ENCODE measurements at regions not wholly inside any gene's neighbourhood (a gene's known extent, or its start where the extent isn't known, plus 50 kb on each side); places are given as distances from the start of the nearest gene placed in this dataset.
"Not testable (repeated sequence)": the region's sequence is repeated elsewhere in the genome, so short reads cannot be mapped to it uniquely, and the experiment has no call there.

- H3K4me1 ChIP-seq (ENCODE audit: control insufficient read depth, insufficient read depth, low read length); H3K4me3 ChIP-seq (ENCODE audit: low read length); H3K9me3 ChIP-seq (ENCODE audit: control insufficient read depth, low read length); H3K27ac ChIP-seq (ENCODE audit: low read length); intact Hi-C loops (cut with DNase I); DNase-seq; H3K27me3 ChIP-seq (ENCODE audit: control insufficient read depth, insufficient read depth); ATAC-seq: not testable (repeated sequence)
- 93% methylated on average over 2 of the region's 2 CpGs for WGBS
These were observed 63.4 kb upstream of the RBPJ start for GRCh38 chr4:26257444-26257843.

- Histone ChIP-seq H3K9me3 (ENCODE audit: control insufficient read depth, low read length) (no peaks in the 10 kb centered on the region), H3K27ac (ENCODE audit: low read length) (no peak overlapping the region), H3K4me3 (ENCODE audit: low read length) (no peak overlapping the region), H3K27me3 (ENCODE audit: control insufficient read depth, insufficient read depth) (no peaks in the 10 kb centered on the region), H3K4me1 (ENCODE audit: control insufficient read depth, insufficient read depth, low read length) (no peaks in the 10 kb centered on the region)
- intact Hi-C loops (cut with DNase I) = no loop called here
- no peak for DNase-seq
- 71% methylated on average over 2 of the region's 2 CpGs for WGBS
- no peak for ATAC-seq
These were observed 63.0 kb upstream of the RBPJ start for GRCh38 chr4:26257850-26258249.

- no peak overlapping the region for H3K27ac ChIP-seq (ENCODE audit: low read length)
- ATAC-seq = no peak
- 82% methylated on average over 2 of the region's 2 CpGs for WGBS
- DNase-seq = no peak
- no peaks in the 10 kb centered on the region for H3K4me1 ChIP-seq (ENCODE audit: control insufficient read depth, insufficient read depth, low read length)
- intact Hi-C loops (cut with DNase I) = no loop called here
- H3K9me3 ChIP-seq (ENCODE audit: control insufficient read depth, low read length) = no peaks in the 10 kb centered on the region
- no peaks in the 10 kb centered on the region for H3K27me3 ChIP-seq (ENCODE audit: control insufficient read depth, insufficient read depth)
- no peak overlapping the region for H3K4me3 ChIP-seq (ENCODE audit: low read length)
These were observed 60.2 kb upstream of the RBPJ start for GRCh38 chr4:26260571-26260970.

- no peak for DNase-seq
- Histone ChIP-seq H3K27ac (ENCODE audit: low read length) (no peak overlapping the region), H3K9me3 (ENCODE audit: control insufficient read depth, low read length) (no peaks in the 10 kb centered on the region), H3K4me3 (ENCODE audit: low read length) (no peak overlapping the region), H3K4me1 (ENCODE audit: control insufficient read depth, insufficient read depth, low read length) (no peaks in the 10 kb centered on the region), H3K27me3 (ENCODE audit: control insufficient read depth, insufficient read depth) (no peaks in the 10 kb centered on the region)
- WGBS = 54% methylated on average over 2 of the region's 2 CpGs
- intact Hi-C loops (cut with DNase I) = no loop called here
- ATAC-seq = peak in 1 of 2 donors; percentile 22
These were observed 59.4 kb upstream of the RBPJ start for GRCh38 chr4:26261405-26261804.

GRCh38 chr4:26263165-26263564 lies 57.6 kb upstream of the RBPJ start:
- Histone ChIP-seq H3K9me3 (ENCODE audit: control insufficient read depth, low read length) (no peaks in the 10 kb centered on the region), H3K27ac (ENCODE audit: low read length) (no peak overlapping the region), H3K4me3 (ENCODE audit: low read length) (no peak overlapping the region), H3K4me1 (ENCODE audit: control insufficient read depth, insufficient read depth, low read length) (no peaks in the 10 kb centered on the region), H3K27me3 (ENCODE audit: control insufficient read depth, insufficient read depth) (no peaks in the 10 kb centered on the region)
- WGBS = 73% methylated on average over 5 of the region's 5 CpGs
- intact Hi-C loops (cut with DNase I) = no loop called here
- no peak for DNase-seq
- no peak for ATAC-seq

- H3K9me3 ChIP-seq (ENCODE audit: control insufficient read depth, low read length) = no peaks in the 10 kb centered on the region
These were observed 56.7 kb upstream of the RBPJ start for GRCh38 chr4:26264109-26264508.

GRCh38 chr4:26267087-26267486 lies 53.7 kb upstream of the RBPJ start:
- Histone ChIP-seq H3K27me3 (ENCODE audit: control insufficient read depth, insufficient read depth) (no peaks in the 10 kb centered on the region), H3K4me1 (ENCODE audit: control insufficient read depth, insufficient read depth, low read length) (no peaks in the 10 kb centered on the region), H3K4me3 (ENCODE audit: low read length) (no peak overlapping the region), H3K27ac (ENCODE audit: low read length) (no peak overlapping the region), H3K9me3 (ENCODE audit: control insufficient read depth, low read length) (no peaks in the 10 kb centered on the region)
- 54% methylated on average over 1 of the region's 1 CpG for WGBS
- ATAC-seq (peak; percentile 79 to 95), DNase-seq (peak; percentile 73 to 91 (median 84))
- intact Hi-C loops (cut with DNase I) = no loop called here

More at GRCh38 chr4:26264109-26264508, 56.7 kb upstream of the RBPJ start:
- 94% methylated on average over 5 of the region's 5 CpGs for WGBS
- Histone ChIP-seq H3K27ac (ENCODE audit: low read length) (no peak overlapping the region), H3K4me3 (ENCODE audit: low read length) (no peak overlapping the region), H3K27me3 (ENCODE audit: control insufficient read depth, insufficient read depth) (no peaks in the 10 kb centered on the region), H3K4me1 (ENCODE audit: control insufficient read depth, insufficient read depth, low read length) (no peaks in the 10 kb centered on the region)
- no peak for DNase-seq
- no peak for ATAC-seq
- intact Hi-C loops (cut with DNase I) = no loop called here

- no peaks in the 10 kb centered on the region for H3K9me3 ChIP-seq (ENCODE audit: control insufficient read depth, low read length)
- H3K4me3 ChIP-seq (ENCODE audit: low read length) = no peak overlapping the region
- DNase-seq = no peak
- no peaks in the 10 kb centered on the region for H3K4me1 ChIP-seq (ENCODE audit: control insufficient read depth, insufficient read depth, low read length)
- no peak overlapping the region for H3K27ac ChIP-seq (ENCODE audit: low read length)
- intact Hi-C loops (cut with DNase I) = no loop called here
- H3K27me3 ChIP-seq (ENCODE audit: control insufficient read depth, insufficient read depth) = no peaks in the 10 kb centered on the region
- no peak for ATAC-seq
- WGBS = 81% methylated on average over 2 of the region's 2 CpGs
These were observed 52.6 kb upstream of the RBPJ start for GRCh38 chr4:26268246-26268645.

- WGBS = 96% methylated on average over 4 of the region's 4 CpGs
- no peak for ATAC-seq
- intact Hi-C loops (cut with DNase I) = no loop called here
- Histone ChIP-seq H3K4me3 (ENCODE audit: low read length) (no peak overlapping the region), H3K27ac (ENCODE audit: low read length) (no peak overlapping the region), H3K27me3 (ENCODE audit: control insufficient read depth, insufficient read depth) (no peaks in the 10 kb centered on the region), H3K9me3 (ENCODE audit: control insufficient read depth, low read length) (no peaks in the 10 kb centered on the region), H3K4me1 (ENCODE audit: control insufficient read depth, insufficient read depth, low read length) (no peaks in the 10 kb centered on the region)
- DNase-seq = no peak
These were observed 51.8 kb upstream of the RBPJ start for GRCh38 chr4:26269038-26269437.
